ENCODE measurements at regions not wholly inside any gene's neighbourhood (a gene's known extent, or its start where the extent isn't known, plus 50 kb on each side); places are given as distances from the start of the nearest gene placed in this dataset.

DNA sequence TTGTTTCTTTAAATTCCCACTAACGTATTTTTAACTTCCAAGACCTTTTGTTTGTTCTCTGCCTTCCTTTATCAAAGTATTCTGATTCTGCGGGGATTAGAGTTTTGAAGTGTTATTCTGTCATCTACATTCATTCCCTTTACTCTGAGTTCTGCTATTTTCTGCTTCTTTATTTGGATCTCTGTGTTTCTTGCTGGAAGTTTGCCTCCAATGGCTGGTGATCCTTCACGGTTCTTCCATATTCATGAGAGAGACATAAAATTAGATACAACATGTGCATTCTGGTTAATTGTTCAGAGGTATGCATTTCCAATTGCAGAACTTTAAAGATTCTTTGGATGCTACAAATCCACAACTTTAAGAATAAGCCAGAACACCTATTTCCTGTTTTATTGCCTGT, 244.7 kb upstream of the ADARB2 start:
- no peak overlapping the region for H3K4me3 ChIP-seq
- H3K27me3 ChIP-seq (ENCODE audit: insufficient read depth in 3 of 3, low read length in 2 of 3): no peaks in the 10 kb centered on the region
- ATAC-seq (no peak), DNase-seq (no peak)
- no peak overlapping the region for H3K27ac ChIP-seq
- no peaks in the 10 kb centered on the region for H3K36me3 ChIP-seq (ENCODE audit: insufficient read depth in 1 of 2, low read depth in 1 of 2)
- intact Hi-C loops (cut with DNase I): no loop called here
- TF ChIP-seq, protein P1, sequence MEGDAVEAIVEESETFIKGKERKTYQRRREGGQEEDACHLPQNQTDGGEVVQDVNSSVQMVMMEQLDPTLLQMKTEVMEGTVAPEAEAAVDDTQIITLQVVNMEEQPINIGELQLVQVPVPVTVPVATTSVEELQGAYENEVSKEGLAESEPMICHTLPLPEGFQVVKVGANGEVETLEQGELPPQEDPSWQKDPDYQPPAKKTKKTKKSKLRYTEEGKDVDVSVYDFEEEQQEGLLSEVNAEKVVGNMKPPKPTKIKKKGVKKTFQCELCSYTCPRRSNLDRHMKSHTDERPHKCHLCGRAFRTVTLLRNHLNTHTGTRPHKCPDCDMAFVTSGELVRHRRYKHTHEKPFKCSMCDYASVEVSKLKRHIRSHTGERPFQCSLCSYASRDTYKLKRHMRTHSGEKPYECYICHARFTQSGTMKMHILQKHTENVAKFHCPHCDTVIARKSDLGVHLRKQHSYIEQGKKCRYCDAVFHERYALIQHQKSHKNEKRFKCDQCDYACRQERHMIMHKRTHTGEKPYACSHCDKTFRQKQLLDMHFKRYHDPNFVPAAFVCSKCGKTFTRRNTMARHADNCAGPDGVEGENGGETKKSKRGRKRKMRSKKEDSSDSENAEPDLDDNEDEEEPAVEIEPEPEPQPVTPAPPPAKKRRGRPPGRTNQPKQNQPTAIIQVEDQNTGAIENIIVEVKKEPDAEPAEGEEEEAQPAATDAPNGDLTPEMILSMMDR (IDR thresholded peaks at IDR 0.05): no peak
- WGBS, 3 donors: 64 to 78% (median 72%) methylated on average over 3 of the region's 3 CpGs
- no peaks in the 10 kb centered on the region for H3K4me1 ChIP-seq
- no peaks in the 10 kb centered on the region for H3K9me3 ChIP-seq

DNA sequence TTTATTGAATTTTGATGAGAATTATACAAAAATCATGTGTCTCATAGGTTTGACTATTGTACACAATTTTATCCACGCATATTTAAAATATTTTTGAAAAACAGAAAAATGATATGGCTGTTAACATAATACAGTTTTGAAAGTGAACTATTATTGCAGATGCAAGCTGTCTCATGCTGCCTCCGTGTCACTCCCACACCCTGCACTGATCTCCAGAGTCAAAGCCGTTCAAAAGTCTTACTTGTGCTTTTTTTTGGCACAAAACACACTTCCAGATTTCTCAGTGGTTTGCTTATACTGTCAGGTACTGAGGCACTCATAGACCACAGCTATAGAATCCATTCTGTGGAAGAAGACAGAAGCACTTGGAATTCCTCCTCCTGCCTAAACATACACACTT, 243.1 kb upstream of the ADARB2 start:
- Histone ChIP-seq H3K36me3 (ENCODE audit: insufficient read depth in 1 of 2, low read depth in 1 of 2) (no peaks in the 10 kb centered on the region), H3K4me1 (no peaks in the 10 kb centered on the region), H3K27ac (no peak overlapping the region), H3K4me3 (no peak overlapping the region), H3K27me3 (ENCODE audit: insufficient read depth in 3 of 3, low read length in 2 of 3) (no peaks in the 10 kb centered on the region), H3K9me3 (no peaks in the 10 kb centered on the region)
- TF ChIP-seq, protein P1 (IDR thresholded peaks at IDR 0.05): no peak
- ATAC-seq: no peak
- intact Hi-C loops (cut with DNase I): no loop called here
- DNase-seq: no peak
- 44 to 61% (median 46%) methylated on average over 3 of the region's 3 CpGs for WGBS, 3 donors

- 50 to 54% (median 51%) methylated on average over 3 of the region's 3 CpGs for WGBS, 3 donors
- intact Hi-C loops (cut with DNase I): no loop called here
- Histone ChIP-seq H3K4me3 (no peak overlapping the region), H3K27me3 (ENCODE audit: insufficient read depth in 3 of 3, low read length in 2 of 3) (no peaks in the 10 kb centered on the region), H3K27ac (no peak overlapping the region), H3K4me1 (no peaks in the 10 kb centered on the region), H3K36me3 (ENCODE audit: insufficient read depth in 1 of 2, low read depth in 1 of 2) (no peaks in the 10 kb centered on the region), H3K9me3 (no peaks in the 10 kb centered on the region)
- no peak for DNase-seq
- TF ChIP-seq, protein P1 (IDR thresholded peaks at IDR 0.05): no peak
- ATAC-seq: no peak
These were observed 241.3 kb upstream of the ADARB2 start for GRCh38 chr10:1978584-1978983.

GRCh38 chr10:1977461-1977860, 240.1 kb upstream of the ADARB2 start:
- Histone ChIP-seq H3K4me3 (no peak overlapping the region), H3K9me3 (no peaks in the 10 kb centered on the region), H3K4me1 (no peaks in the 10 kb centered on the region), H3K27ac (no peak overlapping the region), H3K36me3 (ENCODE audit: insufficient read depth in 1 of 2, low read depth in 1 of 2) (no peaks in the 10 kb centered on the region), H3K27me3 (ENCODE audit: insufficient read depth in 3 of 3, low read length in 2 of 3) (no peaks in the 10 kb centered on the region)
- intact Hi-C loops (cut with DNase I): no loop called here
- TF ChIP-seq, protein P1 (IDR thresholded peaks at IDR 0.05): no peak
- ATAC-seq (no peak), DNase-seq (no peak)
- WGBS, 3 donors: 34 to 44% (median 44%) methylated on average over 1 of the region's 1 CpG

DNA sequence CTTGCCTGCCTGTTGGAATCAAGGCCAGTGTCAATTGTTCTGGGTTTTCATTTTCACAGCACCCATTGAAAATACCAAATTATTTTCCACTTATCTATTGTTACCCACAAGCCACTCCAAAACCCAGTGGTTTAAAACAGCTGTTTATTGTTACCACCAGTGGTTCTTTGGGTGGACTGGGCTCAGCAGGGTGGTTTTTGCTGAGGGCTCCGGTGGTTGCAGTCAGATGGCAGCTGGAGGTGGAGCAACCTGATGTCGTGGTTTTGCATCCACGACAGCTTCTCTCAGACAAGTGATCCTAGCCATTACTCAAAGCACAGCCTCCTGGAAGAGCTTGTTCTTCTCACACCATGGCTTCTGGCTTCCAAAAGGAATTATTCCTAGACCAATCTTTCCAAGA, 235.1 kb upstream of the ADARB2 start:
- WGBS, 3 donors: 75 to 87% (median 86%) methylated on average over 3 of the region's 3 CpGs
- Histone ChIP-seq H3K27me3 (ENCODE audit: insufficient read depth in 3 of 3, low read length in 2 of 3) (no peaks in the 10 kb centered on the region), H3K4me1 (no peaks in the 10 kb centered on the region), H3K27ac (no peak overlapping the region), H3K9me3 (no peaks in the 10 kb centered on the region), H3K36me3 (ENCODE audit: insufficient read depth in 1 of 2, low read depth in 1 of 2) (no peaks in the 10 kb centered on the region), H3K4me3 (no peak overlapping the region)
- ATAC-seq (no peak), DNase-seq (no peak)
- TF ChIP-seq, protein P1 (IDR thresholded peaks at IDR 0.05): no peak
- intact Hi-C loops (cut with DNase I): no loop called here
